ENCODE measurements at regions not wholly inside any gene's neighbourhood (a gene's known extent, or its start where the extent isn't known, plus 50 kb on each side); places are given as distances from the start of the nearest gene placed in this dataset.
A peak's percentile ranks its signal among the peaks of the same experiment; 100 is the strongest.

DNA sequence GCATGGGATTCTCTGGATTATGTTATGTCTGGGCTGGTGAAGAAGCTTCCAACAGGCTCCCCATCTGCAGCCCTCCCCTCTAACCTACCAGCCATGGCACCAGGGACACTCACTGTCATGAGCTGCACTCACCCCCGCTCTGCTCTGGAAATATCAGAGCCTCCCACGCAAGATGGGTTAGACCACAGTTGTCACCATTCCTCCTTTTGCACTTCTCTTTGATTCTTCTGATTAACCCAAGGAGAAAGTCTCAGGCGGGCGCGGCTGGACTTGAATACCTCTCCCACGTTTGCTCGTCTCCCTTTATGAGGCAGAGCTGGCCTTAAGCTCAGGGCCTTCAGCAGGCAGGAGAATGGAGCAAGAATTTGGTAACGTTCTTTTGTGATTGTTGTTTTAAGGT lies 128.1 kb downstream of the CEBPB start:
- intact Hi-C loops (cut with DNase I) = no loop called here
- no peak for DNase-seq (ENCODE audit: low spot score)
- ATAC-seq = no peak

DNA sequence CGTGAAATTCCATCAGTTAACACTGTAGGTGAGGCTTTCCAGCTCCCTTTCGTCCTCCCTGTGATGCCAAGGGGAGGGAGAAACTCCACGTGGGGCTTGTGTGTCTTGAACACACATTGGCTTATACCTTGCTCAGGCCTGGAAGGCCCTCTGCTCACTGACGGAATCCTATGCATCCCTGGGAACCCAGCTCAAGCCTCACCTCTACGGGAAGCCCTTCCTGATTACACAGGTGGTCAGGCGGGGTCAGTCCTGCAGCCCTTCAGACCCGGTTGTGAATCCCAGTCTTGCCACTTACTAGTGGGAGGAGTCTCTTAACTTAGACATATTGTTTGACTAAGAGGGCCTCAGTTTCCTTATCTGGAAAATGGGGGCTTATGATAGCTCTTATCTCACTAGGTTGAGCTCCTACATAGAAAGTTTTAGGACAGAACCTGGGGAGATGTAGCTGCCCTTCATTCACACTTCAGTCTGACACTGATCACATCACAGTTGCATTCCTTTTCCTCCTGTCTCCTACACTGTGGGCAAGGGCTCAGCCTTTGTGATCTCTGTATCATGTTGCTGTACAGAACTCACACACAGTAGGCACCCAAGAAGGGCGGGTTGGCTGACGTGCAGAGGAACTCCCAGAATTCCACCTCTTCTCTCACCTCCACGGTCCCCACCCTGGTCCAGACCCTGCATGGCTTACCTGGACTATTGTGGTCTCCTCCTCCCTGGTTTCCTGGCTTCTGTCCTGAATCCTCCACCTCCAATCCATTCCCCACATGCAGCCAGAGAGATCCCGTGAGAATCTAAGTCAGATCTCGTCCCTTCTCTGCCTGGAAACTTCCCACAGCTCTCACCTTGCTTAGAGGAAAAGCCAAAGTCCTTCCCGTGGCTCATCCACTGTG lies 129.6 kb downstream of the CEBPB start:
- no peak for DNase-seq (ENCODE audit: low spot score)
- ATAC-seq = peak; percentile 2
- intact Hi-C loops (cut with DNase I) = no loop called here

GRCh38 chr20:50320901-50321796 lies 130.5 kb downstream of the CEBPB start:
- intact Hi-C loops (cut with DNase I) = no loop called here
- peak; percentile 96 for ATAC-seq
- DNase-seq (ENCODE audit: low spot score) = peak; percentile 92

DNA sequence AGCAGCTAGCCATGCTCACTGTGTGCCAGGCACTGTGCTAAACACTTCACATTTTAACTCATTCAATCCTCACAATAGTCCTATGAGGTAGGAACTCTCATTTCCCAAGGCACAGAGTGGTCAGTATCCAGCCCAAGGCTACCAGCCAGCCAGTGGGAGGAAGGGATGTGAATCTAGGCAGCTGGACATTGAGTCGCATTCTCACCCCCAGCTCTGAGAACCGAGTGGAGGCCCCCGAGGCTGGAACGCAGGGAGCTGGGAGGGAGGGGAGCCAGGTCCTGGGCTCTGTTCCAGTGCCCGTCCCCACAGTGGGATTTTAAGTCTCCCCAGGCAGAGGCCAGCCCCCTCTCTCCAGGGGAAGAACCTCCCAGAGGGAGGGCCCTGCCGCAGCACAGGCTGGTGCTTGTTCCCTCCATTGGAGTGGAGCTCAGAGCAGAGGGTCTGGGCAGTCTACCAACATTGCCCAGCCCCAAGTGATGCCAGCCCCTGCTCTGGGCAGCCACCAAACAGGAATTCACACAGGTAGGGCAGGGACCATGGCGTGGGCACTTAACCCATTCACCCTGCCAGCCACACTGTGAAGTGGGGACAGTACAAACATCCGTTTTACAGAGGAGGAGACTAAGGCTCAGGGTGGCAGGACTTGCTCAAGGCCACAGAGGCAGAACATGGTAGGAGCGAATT lies 131.3 kb downstream of the CEBPB start:
- ATAC-seq = peak; percentile 13
- intact Hi-C loops (cut with DNase I) = no loop called here
- no peak for DNase-seq (ENCODE audit: low spot score)

- ATAC-seq (no peak), DNase-seq (ENCODE audit: low spot score) (peak; percentile 47)
- intact Hi-C loops (cut with DNase I) = no loop called here
Observed at GRCh38 chr20:50322703-50323131, 132.1 kb downstream of the CEBPB start.

- DNase-seq (ENCODE audit: low spot score) (no peak), ATAC-seq (no peak)
- intact Hi-C loops (cut with DNase I) = no loop called here
Observed at GRCh38 chr20:50323209-50323608, 132.6 kb downstream of the CEBPB start.

DNA sequence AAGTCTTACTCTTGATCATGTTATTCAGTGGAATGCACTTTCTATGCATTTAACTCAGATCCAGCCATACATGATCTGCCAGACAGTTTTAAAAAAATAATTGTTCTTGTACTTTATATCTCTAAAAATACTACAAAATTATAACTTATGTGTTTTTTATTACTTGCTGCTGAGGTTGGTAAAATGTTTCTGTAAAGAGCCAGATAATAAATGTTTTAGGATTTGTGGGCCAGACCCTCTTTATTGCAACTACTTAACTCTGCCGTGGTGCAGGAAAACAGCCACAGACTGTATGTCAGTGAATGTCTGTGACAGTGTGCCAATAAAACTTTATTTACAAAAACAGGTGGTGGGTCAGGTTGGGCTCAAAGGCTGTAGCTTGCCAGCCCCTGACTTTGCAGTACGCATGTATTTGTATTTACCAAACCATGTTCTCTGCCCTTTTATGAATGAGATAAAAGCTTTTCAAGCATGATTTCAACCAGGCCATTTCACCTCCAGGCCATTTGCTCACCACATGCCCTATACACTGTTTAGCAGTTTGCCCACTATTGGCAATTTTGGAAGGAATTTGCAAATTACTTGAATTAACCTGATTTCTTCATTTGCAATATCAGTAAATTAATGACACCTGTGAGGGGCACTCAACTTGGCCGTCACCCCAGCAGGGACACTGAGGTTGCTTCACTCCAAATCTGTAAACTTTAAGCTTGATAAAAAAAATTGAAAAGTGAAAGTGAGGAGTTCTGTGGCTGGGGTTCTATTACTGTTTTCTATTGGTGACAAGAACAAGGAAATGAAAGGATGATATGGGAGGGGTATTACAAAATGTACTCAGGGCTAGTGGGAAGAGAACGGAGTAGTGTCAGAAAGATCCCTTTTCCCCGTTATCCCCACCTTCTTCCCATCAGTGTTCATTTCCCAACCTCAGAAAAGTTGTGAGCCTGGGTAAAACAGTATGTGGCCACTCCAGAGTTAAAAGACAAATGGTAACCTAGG lies 133.4 kb downstream of the CEBPB start:
- intact Hi-C loops (cut with DNase I) = no loop called here
- ATAC-seq = no peak
- no peak for DNase-seq (ENCODE audit: low spot score)

- intact Hi-C loops (cut with DNase I) = no loop called here
- DNase-seq (ENCODE audit: low spot score) = no peak
- no peak for ATAC-seq
Observed at GRCh38 chr20:50325215-50325614, 134.6 kb downstream of the CEBPB start.

- ATAC-seq (no peak), DNase-seq (ENCODE audit: low spot score) (no peak)
- intact Hi-C loops (cut with DNase I) = no loop called here
Observed at GRCh38 chr20:50325651-50326050, 135.0 kb downstream of the CEBPB start.

DNA sequence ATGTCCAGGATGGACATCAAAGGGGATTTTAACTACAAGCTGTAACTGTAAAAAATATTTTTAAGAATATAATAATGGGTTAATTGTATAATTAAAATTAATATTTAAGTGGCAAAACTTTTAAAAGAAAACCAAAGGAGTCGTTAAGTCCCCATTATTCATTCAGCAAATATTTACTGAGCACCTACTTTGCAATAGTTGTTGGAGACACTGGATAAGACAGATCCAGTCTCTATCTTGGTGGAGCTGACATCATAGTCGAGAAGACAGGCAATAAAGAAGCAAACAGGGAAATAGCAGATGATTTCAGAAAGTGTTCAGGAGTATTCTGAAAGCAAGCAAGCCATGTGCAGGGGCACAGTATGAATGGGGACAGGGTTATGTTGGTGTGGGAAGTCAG lies 137.0 kb downstream of the CEBPB start:
- ATAC-seq = no peak
- intact Hi-C loops (cut with DNase I) = no loop called here
- DNase-seq (ENCODE audit: low spot score) = no peak

DNA sequence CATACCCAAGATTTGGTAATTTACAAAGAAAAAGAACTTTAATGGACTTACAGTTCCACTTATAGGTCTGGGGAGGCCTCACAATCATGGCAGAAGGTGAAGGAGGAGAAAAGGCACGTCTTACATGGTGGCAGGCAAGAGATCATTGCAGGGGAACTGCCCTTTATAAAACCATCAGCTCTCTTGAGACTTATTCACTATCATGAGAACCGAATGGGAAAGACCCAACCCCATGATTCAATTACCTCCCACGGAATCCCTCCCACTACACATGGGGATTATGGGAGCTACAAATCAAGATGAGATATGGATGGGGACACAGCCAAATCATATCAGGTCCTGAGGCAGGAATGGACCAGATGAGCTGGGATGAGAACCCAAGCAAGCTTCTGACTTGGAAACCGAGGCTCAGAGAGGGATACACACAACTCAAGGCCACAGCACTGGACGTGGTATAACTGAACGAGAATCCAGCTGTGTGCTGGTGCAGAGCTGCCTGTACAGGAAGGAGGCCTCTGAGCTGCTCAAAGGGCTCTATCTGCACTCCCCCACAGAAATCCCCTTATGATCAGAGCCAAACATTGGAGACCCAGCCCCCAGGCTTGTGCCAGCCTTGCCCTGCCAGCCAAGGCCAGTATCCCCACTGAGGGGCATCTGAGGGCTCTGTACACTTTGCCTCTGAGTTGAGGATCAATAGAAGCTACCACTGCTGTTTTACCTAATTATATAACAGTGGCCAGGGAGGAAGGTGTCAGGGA lies 137.8 kb downstream of the CEBPB start:
- no peak for ATAC-seq
- intact Hi-C loops (cut with DNase I) = no loop called here
- DNase-seq (ENCODE audit: low spot score) = no peak

DNA sequence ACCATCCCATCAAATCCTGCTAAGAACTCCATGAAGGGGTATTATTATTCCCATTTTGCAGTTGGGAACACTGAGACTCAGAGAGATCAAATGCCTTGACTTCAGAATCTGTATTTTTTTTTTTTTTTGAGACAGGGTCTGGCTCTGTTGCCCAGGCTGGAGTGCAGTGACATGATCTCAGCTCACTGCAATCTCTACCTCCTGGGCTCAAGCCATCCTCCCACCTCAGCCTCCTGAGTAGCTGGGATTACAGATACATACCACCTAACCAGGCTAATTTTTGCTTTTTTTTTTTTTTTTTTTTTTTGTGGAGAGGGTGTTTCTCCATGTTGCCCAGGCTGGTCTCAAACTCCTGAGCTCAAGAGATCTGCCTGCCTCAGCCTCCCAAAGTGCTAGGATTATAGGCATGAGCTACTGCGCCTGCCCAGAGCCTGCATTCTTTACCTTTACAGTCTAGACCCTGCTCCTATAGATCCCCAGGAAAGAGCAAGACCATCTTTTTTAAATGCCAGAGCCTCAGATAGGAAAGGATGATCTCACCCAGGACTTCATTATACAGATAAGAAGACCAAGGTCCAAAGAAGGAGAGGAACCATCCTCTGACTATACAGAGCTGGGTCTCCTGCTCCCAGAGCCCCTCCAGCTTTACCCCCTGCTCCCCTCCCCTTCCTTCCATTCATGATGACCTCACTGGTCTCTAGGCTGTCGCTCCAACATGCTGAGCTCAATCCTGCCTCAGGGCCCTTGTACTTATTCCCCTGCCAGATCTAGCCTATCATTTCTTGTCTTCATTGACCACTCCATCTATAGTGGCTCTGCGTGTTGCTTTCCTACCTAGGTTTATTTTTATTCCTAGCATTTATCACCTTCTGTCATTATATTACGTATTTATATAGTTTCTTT lies 138.6 kb downstream of the CEBPB start:
- ATAC-seq (no peak), DNase-seq (ENCODE audit: low spot score) (no peak)
- intact Hi-C loops (cut with DNase I) = no loop called here

DNA sequence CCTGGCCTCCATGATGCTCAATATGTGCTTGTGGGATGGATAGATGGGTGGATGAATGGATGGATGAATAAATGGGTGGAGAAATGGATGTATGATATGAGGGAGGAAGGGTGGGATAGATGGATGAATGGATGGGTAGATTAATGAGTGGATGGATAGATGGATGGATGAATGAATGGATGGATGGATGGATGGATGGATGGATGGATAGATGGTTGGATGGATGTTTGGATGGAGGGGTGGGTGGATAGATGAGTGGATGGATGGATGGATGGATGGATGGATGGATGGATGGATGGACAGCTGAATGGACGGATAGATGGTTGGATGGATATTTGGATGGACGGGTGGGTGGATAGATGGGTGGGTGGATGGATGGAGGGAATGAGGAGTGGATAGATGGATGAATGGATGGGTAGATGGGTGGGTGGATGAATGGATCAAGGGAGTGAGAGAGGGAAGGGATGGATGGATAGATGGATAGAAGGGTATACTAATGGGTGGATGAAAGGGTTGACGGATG lies 139.4 kb downstream of the CEBPB start:
- DNase-seq (ENCODE audit: low spot score) = no peak
- no peak for ATAC-seq
- intact Hi-C loops (cut with DNase I) = no loop called here

DNA sequence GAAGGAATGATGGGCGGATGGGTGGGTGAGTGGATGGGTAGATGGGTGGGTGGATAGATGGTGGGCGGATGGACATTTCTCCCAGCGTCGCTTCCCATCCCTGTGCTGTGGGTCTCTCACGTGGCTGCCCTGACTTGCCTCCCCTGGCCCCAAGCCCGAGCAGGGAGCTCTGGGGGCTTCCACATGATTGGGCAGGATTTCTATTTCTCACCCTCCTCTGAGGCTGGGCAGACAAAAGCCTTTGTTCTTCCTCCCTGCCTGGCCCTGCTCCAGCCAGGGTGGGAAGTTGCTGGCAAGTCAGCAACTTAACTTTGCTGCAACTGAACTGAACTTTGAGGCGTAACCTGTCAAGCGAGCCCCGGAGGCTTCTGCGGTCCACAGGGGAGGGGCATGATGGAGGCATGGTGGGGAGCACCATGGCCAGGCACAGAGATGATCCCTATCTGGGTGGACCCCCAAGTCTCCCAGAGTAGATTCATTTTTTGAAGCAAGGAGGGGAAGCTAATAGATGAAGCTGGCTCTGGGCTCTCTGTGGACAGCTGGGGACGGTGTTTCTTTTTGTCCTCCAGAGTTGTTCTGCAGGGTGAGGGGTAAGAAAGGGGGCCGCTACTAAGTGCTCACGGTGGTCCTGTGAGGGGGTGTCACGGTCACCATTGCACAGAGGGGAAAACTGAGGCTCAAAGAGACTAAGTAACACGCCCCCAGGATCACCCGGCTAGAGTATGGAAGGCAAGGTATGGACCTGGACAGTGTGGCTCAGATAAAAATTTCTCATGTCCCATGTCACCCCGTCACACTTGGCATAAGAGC lies 140.1 kb downstream of the CEBPB start:
- DNase-seq (ENCODE audit: low spot score) (no peak), ATAC-seq (no peak)
- intact Hi-C loops (cut with DNase I) = no loop called here

DNA sequence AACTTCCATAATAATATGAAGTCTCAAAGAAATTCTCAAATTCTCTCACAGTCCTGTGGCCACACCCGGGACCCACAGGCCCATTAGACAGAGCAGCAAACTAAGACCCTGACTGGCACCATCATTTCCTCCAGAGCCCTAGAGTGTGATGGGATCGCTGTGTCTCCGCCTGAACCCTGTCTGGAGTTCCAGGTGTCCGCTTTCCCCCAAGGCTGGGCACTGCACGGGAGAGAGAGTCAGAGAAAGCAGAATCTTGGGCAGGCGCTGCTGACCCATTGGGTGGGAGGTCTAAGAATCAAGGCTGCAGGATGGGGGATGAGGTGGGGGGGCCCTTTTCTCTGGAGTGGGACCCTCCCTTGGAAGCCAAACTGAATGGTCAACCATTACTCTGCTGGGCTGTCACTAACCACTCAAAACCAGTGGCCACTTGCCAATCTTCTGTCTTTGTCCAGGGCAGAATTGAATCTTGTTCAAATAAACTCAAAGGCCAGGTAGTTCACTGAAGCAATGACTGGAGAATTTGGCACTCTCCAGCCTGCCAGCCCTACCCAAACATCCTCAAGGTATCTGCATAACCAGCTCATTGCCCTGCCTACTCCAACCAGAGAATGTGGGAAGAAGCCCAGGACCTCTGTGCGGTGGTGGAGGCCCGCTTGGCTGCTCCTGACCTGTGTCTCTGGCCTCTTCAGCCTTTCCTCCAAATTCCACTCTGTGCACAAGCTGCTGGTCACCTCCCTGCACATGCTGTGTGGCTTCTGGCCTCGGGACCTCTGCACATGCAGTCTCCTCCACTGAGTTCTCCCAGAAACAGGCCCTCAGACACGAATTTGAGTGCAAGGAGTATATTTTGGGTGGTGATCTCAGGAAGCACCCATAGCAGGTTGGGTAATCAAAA lies 141.1 kb downstream of the CEBPB start:
- DNase-seq (ENCODE audit: low spot score) (no peak), ATAC-seq (peak; percentile 5)
- intact Hi-C loops (cut with DNase I) = no loop called here
